ENCODE measurements at regions not wholly inside any gene's neighbourhood (a gene's known extent, or its start where the extent isn't known, plus 50 kb on each side); places are given as distances from the start of the nearest gene placed in this dataset.

GRCh38 chrX:7635604-7636003 is 207.4 kb upstream of the VCX start:
- TF ChIP-seq YY1 (IDR thresholded peaks at IDR 0.05; ENCODE audit: insufficient read depth, insufficient read length): no peak
- no peak for TF ChIP-seq ZNF274 (IDR thresholded peaks at IDR 0.05; ENCODE audit: low read depth, low read length)
